ENCODE measurements at regions not wholly inside any gene's neighbourhood (a gene's known extent, or its start where the extent isn't known, plus 50 kb on each side); places are given as distances from the start of the nearest gene placed in this dataset.
A peak's percentile ranks its signal among the peaks of the same experiment; 100 is the strongest.
"Not testable (repeated sequence)": the region's sequence is repeated elsewhere in the genome, so short reads cannot be mapped to it uniquely, and the experiment has no call there.

DNA sequence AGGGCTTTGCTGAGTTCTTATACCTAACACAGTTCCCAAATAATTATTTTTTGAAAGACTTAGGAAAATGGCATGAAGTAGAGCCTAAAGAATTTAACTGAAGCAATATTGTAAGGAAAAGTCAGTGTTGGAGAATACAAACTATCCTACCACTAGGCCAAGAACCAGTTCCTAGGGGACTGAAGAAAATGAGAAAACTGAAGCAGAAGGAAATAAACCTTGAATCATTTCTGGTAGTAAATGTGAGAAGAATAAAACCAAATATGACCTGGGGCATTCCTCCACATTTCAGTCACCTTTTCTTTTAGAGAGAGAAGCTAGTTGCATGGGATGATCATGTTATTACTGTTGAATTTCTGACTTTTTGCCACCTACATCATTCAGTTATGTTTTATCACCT is 1393.9 kb upstream of the C9orf72 start:
- no peak for DNase-seq (ENCODE audit: low read depth)

DNA sequence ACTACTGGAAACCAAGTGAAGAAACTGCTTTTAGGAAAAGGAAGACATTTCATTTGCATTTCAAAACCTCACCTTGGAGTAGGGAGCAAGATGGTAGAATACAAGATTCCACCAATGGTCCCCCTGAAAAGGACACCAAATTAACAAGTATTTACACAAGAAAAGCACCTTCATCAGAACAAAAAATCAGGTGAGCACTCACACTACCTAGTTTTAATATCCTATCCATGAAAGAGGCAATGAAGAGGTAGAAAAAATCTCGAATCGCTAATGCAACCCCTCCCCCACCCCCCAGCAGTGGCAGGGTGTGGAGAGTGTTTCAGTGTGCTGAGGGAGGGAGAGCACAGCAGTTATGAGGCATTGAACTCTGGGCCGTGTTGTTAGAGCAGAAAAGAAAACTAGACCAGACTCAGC is 1397.0 kb upstream of the C9orf72 start:
- DNase-seq (ENCODE audit: low read depth), result no peak

DNA sequence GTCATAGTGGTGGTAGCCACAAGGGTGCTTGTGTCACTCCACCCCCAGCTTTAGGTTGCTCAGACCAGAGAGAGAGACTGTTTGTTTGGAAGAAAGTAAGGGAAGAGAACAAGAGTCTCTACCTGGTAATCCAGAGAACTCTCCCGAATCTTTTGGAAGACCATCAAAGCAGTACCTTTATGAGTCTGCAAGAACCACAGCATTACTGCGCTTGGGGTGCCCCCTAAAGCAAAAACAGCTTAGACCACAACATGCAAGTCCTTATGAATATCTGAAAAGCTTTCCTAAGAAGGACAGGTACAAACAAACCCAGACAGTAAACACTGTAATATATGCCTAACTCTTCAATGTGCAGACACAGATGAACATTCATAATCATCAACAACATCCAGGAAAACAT is 1398.6 kb upstream of the C9orf72 start:
- DNase-seq (ENCODE audit: low read depth), result no peak

DNA sequence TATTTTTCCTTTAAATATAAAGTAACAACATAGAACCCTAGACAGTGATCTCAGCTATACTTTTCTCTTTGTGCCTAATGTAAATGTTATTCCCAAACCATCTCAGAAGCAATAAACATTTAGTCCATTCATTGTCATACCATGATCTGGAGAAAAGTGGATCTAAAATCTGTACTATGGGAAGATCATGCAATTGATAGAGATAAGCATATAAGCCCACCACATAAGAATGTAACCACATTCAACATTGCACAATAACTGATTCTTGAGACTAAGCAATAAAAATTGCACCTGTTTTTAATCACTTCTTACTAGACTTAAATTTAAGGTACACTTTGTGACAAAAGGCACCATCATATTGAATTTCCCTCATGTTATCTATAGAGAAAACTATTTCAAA is 1403.0 kb upstream of the C9orf72 start:
- no peak for DNase-seq (ENCODE audit: low read depth)

DNA sequence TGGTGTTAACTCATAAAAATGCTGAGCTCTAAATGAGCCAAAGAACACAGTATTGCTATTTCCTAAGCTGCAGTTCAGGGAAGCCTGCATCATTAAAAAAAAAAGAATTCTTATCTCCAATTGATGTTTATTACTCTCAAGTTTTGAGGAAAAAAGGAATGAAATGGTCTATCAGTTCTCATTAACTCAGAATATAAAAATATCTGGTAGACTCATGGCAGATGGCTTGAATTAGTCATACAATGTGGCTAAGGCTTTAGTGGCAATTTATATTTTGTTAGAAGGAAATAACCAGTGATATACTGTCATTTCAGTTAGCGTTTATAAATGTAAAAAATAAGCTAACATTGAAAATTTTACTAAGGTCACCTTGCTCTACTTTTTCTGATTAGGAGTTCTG is 1403.4 kb upstream of the C9orf72 start:
- DNase-seq (ENCODE audit: low read depth), result peak; percentile 20

DNA sequence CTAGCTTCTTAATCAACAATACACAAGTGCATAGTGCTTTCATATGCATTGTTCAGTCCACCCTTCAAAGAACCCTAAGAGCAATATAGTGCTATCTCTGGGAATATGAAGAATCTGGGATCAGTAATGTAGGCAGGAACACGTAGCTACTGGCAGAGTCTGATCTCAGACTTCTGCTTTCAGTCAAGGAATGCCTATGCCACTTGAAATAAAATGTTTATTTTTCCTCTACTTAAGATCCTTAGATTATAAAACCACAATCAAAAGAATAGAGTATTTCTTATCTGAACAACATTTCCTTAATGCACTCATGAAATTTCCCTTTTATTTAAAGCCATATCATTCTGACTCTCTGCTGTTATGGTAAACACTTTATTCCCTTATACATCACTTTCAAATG is 1407.8 kb upstream of the C9orf72 start:
- DNase-seq (ENCODE audit: low read depth), result no peak

DNA sequence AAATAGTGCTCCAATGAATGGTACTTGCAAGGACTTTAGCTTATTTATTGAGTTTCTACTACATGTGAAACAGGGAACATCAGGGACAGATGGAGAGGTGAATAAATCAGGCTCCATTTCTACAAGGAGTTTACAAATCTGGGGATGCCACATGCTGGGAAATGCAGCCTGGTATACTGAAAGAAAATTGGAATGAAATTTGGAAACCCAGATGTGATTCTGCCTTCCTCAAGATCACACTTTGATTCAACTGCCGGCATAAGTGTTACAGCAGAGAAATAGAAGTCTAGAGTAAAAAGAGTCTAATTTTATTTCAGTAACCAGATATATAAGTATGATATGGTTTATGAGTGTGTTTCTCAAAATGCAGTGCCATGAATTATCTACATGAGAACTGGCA is 1408.4 kb upstream of the C9orf72 start:
- DNase-seq (ENCODE audit: low read depth), result no peak

DNA sequence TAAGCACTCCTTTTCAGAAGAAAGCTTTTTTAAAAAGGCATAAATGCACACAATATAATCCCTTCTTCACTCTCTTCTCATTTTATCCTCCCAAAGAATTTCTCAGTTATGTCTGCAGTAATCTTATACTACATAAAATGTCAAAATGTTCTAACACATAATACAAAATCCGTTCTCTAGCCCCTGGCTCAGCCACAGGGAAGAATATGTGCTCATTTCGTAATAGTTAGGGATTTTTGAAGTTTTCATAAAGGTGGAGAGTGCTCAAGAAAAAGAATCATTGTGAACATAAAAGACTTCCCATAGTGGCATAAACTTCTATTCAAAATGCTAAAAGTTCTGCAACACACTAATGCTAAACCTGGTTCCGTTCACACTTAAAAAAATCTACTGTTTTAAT is 1410.7 kb upstream of the C9orf72 start:
- no peak for DNase-seq (ENCODE audit: low read depth)

DNA sequence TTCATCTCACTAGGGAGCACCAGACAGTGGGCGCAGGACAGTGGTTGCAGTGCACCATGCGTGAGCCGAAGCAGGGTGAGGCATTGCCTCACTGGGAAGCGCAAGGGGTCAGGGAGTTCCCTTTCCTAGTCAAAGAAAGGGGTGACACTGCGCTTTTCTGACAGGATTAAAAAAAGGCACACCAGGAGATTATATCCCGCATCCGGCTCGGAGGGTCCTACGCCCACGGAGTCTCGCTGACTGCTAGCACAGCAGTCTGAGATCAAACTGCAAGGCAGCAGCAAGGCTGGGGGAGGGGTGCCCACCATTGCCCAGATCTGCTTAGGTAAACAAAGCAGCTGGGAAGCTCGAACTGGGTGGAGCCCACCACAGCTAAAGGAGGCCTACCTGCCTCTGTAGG is 1416.7 kb upstream of the C9orf72 start:
- not testable (repeated sequence) for DNase-seq (ENCODE audit: low read depth)

DNA sequence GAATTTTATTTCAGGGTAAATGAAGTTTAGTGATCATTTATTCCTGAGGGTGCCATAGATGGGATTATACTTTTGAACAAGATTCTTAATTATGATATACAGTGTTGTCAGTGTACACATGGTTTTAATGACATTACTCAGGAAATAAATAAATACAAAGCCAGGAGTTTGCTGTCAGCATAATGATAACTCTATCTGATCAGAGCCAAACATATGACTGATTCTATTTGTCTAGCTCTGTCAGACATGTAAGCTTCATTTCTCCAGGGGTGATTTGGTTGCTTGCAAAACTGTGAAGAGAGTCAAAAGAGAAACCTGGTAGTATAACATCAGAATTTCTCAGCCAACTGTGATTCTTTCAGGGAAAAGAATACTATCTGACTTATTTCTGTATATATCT is 1425.8 kb upstream of the C9orf72 start:
- DNase-seq (ENCODE audit: low read depth), result no peak

DNA sequence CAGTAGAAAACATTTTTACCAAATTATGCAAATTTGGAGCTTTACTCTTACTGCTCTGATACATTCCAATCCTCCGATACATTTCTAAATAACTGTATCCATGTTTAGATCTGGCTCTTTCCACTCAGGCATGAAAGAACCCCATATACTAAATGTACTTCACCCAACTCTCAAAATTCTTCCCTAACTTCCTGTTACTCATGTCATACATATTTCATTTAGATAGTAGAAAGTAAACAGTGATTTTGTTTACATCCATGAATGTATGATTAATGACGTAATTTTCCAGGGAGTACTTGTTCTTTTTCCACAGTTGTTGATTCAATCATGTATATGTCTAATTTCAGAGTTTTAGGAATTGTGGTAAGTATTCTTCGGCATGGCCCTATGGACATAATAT is 1426.5 kb upstream of the C9orf72 start:
- no peak for DNase-seq (ENCODE audit: low read depth)

DNA sequence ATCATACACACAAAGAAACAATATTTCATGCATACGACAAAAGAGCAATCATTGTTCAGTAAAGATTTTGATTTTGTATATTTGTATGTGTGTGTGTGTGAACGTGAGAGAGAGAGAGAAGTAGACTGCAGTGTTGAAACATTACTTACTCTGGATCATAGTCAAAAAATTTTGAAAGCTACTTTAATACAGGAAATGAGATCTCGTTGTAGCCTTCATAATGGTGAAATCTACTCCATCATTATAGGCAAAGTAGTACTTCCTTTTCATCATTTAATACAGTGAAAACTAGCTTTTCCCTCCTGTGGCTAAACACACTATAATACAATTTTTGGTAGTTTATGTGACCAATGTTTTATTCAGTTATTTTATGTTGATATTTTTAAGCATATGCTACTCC is 1427.7 kb upstream of the C9orf72 start:
- DNase-seq (ENCODE audit: low read depth), result no peak

DNA sequence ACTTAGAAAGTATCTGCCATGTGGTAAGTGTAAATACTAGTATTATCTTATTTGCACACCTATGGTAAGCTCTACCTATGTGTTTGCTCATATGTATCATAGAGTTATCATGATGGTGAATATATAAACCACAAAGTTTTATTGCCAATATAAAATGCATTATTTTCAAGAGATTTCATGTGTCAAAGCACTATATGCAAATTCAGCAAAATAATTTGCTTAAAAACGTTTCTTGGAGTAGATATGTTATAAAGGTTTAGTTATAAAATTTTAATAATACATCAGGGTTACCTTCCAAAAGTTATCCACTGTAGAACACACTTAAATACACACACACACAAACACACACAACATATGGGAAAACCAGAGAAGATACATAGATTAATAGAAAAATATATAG is 1431.7 kb upstream of the C9orf72 start:
- DNase-seq (ENCODE audit: low read depth), result no peak

DNA sequence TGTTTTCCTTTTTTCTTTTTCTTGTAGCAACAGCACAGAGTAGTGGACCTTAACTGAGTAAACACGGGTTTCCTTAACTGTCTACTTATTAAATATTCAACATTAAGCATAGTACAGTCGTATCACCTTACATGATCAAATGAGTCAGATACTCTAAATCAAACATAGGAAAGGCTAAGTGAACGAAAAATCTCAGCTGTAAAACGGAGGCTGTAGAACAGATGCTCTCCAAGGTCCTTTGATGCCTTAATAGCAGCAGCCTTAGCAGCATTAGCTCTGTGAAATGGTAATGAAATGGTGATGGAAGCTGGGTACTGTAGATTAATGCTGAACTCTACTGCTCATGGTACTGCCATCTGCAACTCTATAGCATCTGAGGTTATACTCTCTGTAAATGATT is 1433.3 kb upstream of the C9orf72 start:
- DNase-seq (ENCODE audit: low read depth), result peak; percentile 20

DNA sequence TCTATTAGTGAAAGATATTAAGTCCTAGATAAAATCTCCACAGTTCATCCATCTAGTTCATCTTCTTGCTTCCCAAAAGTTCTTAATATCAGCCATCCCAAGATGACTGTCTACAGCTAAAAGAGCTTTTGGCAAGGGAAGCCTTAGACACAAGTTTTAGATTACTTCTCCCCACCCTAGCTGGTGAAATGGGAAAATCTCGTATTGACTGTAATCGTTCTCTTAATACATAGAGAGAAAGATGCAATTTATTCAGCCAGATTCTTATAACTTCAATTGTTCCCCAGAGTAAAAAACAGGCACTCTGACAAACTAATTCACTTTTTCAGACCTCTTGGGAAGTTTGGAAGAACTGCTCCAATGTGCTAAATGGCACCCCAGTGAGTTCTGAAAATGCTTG is 1439.6 kb upstream of the C9orf72 start:
- DNase-seq (ENCODE audit: low read depth), result no peak

DNA sequence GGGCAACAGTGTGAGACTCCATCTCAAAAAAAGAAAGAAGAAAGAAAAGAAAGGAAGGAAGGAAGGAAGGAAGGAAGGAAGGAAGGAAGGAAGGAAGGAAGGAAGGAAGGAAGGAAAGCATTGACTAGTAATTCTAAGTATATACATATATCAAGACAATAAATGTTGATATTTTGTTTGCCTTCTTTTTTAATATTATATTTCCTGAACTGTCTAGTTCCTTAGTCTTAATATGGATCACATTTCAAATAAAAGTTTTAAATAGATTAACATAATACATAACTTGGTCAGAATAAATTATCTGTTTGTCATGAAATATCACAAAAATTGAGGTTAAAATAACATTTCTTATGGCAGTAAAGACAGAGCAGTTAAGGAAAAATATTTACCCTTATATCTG is 1448.4 kb upstream of the C9orf72 start:
- no peak for DNase-seq (ENCODE audit: low read depth)

DNA sequence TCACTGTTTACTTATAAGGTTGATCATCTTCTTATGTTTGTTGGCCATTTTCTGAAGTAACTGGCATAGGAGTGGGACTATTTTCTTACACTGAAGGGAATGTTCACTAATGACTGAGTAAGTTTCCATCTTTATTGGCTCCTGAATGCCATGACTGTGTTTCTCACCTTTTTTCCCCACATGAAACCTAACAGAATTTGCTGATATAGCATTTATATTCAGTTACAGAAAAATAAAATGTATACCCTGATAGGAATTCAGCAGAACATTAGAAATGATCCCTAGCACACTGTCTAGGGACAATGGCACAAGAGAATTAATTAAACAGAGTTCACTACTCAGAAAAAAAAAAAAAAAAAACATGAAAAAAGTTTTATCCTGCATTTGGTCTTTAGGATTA is 1465.1 kb upstream of the C9orf72 start:
- DNase-seq (ENCODE audit: low read depth), result no peak

DNA sequence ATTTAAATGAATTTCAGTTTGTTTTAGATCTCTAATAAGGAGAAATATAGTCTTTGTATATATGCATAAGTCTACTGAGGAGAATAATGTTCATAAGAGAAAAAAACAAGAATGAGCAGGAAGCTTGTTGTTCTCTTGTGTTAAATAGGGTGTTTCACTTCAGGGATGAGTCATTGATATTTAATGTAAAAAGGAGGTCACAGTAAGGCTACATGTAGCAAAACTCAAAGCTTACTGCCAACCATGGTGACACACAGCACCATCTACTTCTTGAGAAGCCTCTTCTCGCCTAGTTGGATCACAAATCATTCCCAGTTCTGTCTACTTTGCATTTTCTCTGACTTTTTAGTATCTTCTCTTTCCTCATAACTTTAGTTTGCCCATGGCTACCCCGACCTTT is 1466.0 kb upstream of the C9orf72 start:
- DNase-seq (ENCODE audit: low read depth), result no peak

DNA sequence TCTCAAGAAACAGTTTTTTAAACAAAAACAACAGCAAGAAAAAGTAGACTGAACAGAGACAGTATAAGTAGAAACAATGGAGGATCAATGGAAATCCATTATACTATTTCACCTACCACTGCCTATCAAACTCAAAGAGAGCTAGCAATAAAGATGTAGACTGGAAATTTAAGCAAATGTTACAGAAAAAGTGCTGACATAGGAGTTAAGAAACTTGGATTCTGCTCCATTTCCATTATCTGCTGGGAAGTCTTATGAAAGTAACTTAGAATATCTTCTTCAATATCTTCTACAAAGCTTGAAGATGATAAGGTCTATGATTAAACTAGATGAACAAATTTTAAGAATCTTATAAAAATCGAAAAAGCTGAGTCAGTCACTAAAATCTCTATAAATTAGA is 1469.8 kb upstream of the C9orf72 start:
- no peak for DNase-seq (ENCODE audit: low read depth)

DNA sequence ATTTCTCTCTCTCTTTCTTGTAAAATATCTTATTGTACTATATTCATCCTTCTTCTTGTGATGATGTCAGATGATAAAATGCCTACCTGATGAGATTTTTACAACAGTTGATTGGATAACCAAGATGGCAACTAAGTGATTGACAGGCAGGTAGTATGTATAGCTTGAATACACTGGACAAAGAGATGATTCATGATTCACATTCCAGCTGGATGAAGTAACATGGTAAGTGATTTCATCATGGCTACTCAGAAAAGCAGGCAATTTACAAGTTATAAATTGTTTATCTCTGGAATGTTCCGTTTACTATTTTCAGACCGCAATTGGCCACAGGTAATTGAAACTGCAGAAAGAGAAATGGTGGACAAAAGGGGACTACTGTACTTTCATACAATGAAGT is 1471.7 kb upstream of the C9orf72 start:
- DNase-seq (ENCODE audit: low read depth), result no peak

DNA sequence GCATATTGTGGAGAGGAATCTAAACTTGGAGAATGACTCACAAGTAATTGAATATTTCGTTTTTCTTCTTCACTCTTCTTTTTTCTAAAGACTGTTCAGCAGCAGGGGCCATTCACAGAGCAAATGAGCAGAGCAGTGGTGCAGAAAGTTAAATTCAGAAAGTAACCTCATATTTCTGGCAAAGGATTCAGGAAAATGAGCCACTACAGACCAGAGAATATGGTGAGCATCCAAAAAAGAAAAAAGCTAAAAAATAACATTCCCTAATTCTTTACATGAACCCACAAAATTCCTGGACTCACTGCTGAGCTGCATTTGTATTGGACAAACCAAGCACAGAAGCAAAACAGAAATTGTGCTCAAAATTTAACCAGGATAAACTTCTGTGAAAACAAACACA is 1486.8 kb upstream of the C9orf72 start:
- DNase-seq (ENCODE audit: low read depth), result peak; percentile 9

DNA sequence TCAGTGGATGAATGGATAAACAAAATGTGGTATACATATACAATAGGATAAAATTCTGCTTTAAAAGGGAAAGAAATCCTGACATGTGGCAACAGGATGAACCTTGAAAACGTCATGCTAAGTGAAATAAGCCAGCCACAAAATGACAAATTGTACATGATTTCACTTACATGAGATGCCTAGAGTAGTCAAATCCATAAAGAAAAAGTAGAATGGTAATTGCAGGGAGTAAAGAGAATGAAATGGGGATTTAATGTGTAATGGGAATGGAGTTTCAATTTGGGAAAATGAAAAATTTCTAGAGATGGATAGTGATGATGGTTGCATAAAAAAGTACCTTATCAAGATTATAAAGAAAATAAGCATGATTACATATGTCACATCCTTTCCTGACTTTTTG is 1489.2 kb upstream of the C9orf72 start:
- DNase-seq (ENCODE audit: low read depth), result no peak

DNA sequence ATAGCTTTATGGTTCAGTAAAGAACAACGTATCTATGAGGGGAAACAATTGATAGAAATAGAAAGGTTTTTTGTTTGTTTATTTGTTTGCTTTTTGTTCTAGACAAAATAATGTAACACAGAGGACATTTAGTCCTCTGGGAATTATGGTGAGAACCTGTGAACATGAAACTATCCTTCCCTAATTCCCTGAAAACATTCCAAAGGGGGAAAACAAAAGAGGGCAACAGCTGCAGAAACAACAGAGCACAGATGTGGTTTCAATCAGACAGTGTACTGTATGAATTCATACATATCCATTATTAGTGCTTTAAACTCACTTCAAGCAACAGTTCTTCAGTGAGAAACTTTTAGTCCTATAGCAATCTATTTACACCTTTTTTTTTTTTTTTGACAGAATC is 1489.8 kb upstream of the C9orf72 start:
- peak; percentile 64 for DNase-seq (ENCODE audit: low read depth)

DNA sequence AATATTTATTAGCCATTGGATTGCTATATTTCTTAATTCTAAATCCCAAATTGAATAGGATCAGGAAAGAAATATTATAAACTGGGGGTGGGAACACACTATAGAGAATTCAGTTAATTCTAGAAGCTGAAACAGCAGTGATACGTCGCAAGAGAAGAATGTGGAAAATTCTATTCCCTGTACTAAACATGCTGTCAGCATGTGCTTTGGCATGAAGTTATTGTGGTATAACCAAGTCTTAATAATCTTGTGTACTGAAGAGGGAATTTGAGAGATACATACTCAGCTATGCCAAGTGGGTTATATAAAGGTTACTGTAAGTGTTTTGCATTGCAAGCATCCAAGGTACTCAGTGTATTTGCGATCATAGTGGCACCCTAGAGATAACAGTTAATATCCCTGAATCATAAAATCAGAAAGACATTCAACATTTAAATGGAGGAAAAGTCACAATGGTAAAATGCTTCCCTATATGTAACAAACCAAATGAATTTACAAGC is 1492.9 kb upstream of the C9orf72 start:
- DNase-seq (ENCODE audit: low read depth), result no peak

Data from myocyte (in vitro differentiated cells).